HEK293 (cell line): ENCODE measurements at regions not wholly inside any gene's neighbourhood (a gene's known extent, or its start where the extent isn't known, plus 50 kb on each side); places are given as distances from the start of the nearest gene placed in this dataset.

Experiments
- ZFP3 ChIP-seq: fragments of 450-650 bp; formaldehyde crosslinking; IDR thresholded peaks from 2 replicates; pipeline ENCODE4 v1.5.1; 2016; ENCODE audit warnings: low read depth, missing biosample characterization, missing genetic modification characterization
- TF ChIP-seq, protein P1 (sequence below): fragments of 450-650 bp; formaldehyde crosslinking; IDR thresholded peaks from 2 replicates; pipeline ENCODE4 v1.5.1; 2016; ENCODE audit warnings: missing biosample characterization, missing genetic modification characterization

DNA sequence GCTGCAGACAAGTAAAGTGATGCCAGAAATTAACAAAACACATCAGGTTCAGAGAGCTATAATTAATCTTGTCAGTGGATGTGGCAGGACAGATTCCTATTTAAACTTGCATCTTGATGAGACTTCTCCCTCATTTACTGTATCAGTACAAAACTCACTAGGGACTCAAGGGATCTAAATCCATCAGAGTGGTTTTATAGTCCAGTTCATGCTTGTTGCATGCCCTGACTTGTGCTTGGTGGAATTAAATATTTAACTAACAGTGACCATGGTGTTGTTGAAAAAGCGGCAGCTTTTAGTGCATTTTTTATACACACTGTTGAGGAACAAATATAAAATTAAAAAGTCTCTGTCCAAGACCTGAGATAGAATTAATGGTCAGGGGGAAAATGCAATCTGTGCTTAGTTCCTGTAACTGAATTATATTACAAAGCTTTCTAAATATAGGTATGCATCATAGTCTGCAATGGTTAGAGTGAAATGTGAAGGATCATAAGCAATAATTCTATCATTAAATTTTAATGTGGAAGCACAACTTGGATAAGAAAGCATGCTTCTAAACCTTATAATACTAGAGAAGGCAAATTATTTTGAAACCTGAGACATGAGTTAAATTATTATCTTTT lies 1475.5 kb upstream of the TENM4 start:
- TF ChIP-seq, protein P1, sequence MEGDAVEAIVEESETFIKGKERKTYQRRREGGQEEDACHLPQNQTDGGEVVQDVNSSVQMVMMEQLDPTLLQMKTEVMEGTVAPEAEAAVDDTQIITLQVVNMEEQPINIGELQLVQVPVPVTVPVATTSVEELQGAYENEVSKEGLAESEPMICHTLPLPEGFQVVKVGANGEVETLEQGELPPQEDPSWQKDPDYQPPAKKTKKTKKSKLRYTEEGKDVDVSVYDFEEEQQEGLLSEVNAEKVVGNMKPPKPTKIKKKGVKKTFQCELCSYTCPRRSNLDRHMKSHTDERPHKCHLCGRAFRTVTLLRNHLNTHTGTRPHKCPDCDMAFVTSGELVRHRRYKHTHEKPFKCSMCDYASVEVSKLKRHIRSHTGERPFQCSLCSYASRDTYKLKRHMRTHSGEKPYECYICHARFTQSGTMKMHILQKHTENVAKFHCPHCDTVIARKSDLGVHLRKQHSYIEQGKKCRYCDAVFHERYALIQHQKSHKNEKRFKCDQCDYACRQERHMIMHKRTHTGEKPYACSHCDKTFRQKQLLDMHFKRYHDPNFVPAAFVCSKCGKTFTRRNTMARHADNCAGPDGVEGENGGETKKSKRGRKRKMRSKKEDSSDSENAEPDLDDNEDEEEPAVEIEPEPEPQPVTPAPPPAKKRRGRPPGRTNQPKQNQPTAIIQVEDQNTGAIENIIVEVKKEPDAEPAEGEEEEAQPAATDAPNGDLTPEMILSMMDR, result no peak
- TF ChIP-seq ZFP3 (tag by site-specific recombination), result no peak
